OCI-LY1 (cell line): ENCODE measurements at regions not wholly inside any gene's neighbourhood (a gene's known extent, or its start where the extent isn't known, plus 50 kb on each side); places are given as distances from the start of the nearest gene placed in this dataset.

Experiments used
- H2AFZ ChIP-seq: fragments of 200-600 bp; sonication (generic), shearing (Covaris generic); 2 replicates; pipeline ENCODE4 v1.6.0; 2014; ENCODE audit warnings: antibody characterized with exemption, mild to moderate bottlenecking, low read length
- H3F3A ChIP-seq: fragments of 200-600 bp; sonication (generic), shearing (Covaris generic); 2 replicates; pipeline ENCODE4 v1.6.0; 2014; ENCODE audit warnings: mild to moderate bottlenecking, antibody characterized with exemption, low read length, moderate library complexity; ENCODE audit not compliant: insufficient read depth
- H3K27ac ChIP-seq: fragments of 200-600 bp; sonication (generic); 2 replicates; pipeline ENCODE4 v1.5.1; 2014; ENCODE audit warnings: low read length, mixed run types, mild to moderate bottlenecking, low read depth; ENCODE audit not compliant: poor library complexity, severe bottlenecking
- H3K27me3 ChIP-seq: fragments of 200-600 bp; sonication (generic); 2 replicates; pipeline ENCODE4 v1.6.0; 2014; ENCODE audit warnings: antibody characterized with exemption, mild to moderate bottlenecking, low read length, moderate library complexity; ENCODE audit not compliant: insufficient read depth
- H3K36me3 ChIP-seq: fragments of 200-600 bp; sonication (generic); 2 replicates; pipeline ENCODE4 v1.6.1; 2014; ENCODE audit warnings: mild to moderate bottlenecking, antibody characterized with exemption, low read length, moderate library complexity, mixed read lengths; ENCODE audit not compliant: insufficient read depth
- H3K4me1 ChIP-seq: fragments of 200-600 bp; sonication (generic); 2 replicates; pipeline ENCODE4 v1.5.1; 2014; ENCODE audit warnings: mild to moderate bottlenecking, low read length, moderate library complexity; ENCODE audit not compliant: insufficient read depth, severe bottlenecking
- H3K4me2 ChIP-seq: fragments of 200-600 bp; sonication (generic), shearing (Covaris generic); 2 replicates; pipeline ENCODE4 v1.6.1; 2014; ENCODE audit warnings: low read length
- H3K4me3 ChIP-seq: fragments of 200-600 bp; sonication (generic); 2 replicates; pipeline ENCODE4 v1.5.1; 2014; ENCODE audit warnings: low read length, low read depth, mild to moderate bottlenecking, mixed read lengths; ENCODE audit not compliant: poor library complexity, severe bottlenecking
- H3K79me2 ChIP-seq: fragments of 200-600 bp; shearing (Covaris generic); 2 replicates; pipeline ENCODE4 v1.6.1; 2016; ENCODE audit warnings: mixed run types, low read length, mixed read lengths; ENCODE audit not compliant: insufficient read depth
- H3K9ac ChIP-seq: fragments of 200-600 bp; sonication (generic), shearing (Covaris generic); 2 replicates; pipeline ENCODE4 v1.6.1; 2014; ENCODE audit warnings: mild to moderate bottlenecking, low read length, mixed read lengths
- H3K9me2 ChIP-seq: fragments of 200-600 bp; sonication (generic), shearing (Covaris generic); 2 replicates; pipeline ENCODE4 v1.6.1; 2014; ENCODE audit warnings: low read depth, mild to moderate bottlenecking, low read length, mixed read lengths
- H3K9me3 ChIP-seq: fragments of 200-600 bp; shearing (Covaris generic); 2 replicates; pipeline ENCODE4 v1.6.1; 2014; ENCODE audit warnings: low read length, mixed read lengths
- H4K20me1 ChIP-seq: fragments of 200-600 bp; sonication (generic), shearing (Covaris generic); 2 replicates; pipeline ENCODE4 v1.6.0; 2016; ENCODE audit warnings: mild to moderate bottlenecking, low read length; ENCODE audit not compliant: insufficient read depth
- CTCF ChIP-seq: fragments of 200-600 bp; sonication (generic), shearing (Covaris generic); IDR thresholded peaks from 2 replicates; pipeline ENCODE4 v1.5.1; 2017; ENCODE audit warnings: mild to moderate bottlenecking, antibody characterized with exemption, low read length, moderate library complexity, mixed read lengths
- EZH2 ChIP-seq: fragments of 200-600 bp; sonication (generic), shearing (Covaris generic); IDR thresholded peaks from 2 replicates; pipeline ENCODE4 v1.8.0; 2017; ENCODE audit warnings: borderline replicate concordance, mixed run types, mild to moderate bottlenecking, antibody characterized with exemption, low read length, moderate library complexity, mixed read lengths

GRCh38 chrX:20545538-20545937, 278.8 kb upstream of the RPS6KA3 start:
- H3K79me2 ChIP-seq = no peaks in the 10 kb centered on the region
- no peak for TF ChIP-seq CTCF
- no peak for TF ChIP-seq EZH2
- no peak overlapping the region for H3K27ac ChIP-seq
- H3K36me3 ChIP-seq = no peaks in the 10 kb centered on the region
- no peak overlapping the region for H3K9ac ChIP-seq
- H4K20me1 ChIP-seq = no peaks in the 10 kb centered on the region
- H3K9me2 ChIP-seq = no peaks in the 10 kb centered on the region
- no peak overlapping the region for H2AFZ ChIP-seq
- H3K9me3 ChIP-seq = no peaks in the 10 kb centered on the region
- H3F3A ChIP-seq = no peaks in the 10 kb centered on the region
- H3K4me1 ChIP-seq = no peaks in the 10 kb centered on the region
- no peak overlapping the region for H3K4me3 ChIP-seq
- no peak overlapping the region for H3K4me2 ChIP-seq
- H3K27me3 ChIP-seq = no peaks in the 10 kb centered on the region

GRCh38 chrX:20542072-20542471, 275.4 kb upstream of the RPS6KA3 start:
- no peak overlapping the region for H3K4me3 ChIP-seq
- no peak overlapping the region for H3K4me2 ChIP-seq
- H3F3A ChIP-seq = no peaks in the 10 kb centered on the region
- H3K9me2 ChIP-seq = no peaks in the 10 kb centered on the region
- H2AFZ ChIP-seq = no peak overlapping the region
- no peaks in the 10 kb centered on the region for H3K36me3 ChIP-seq
- no peaks in the 10 kb centered on the region for H4K20me1 ChIP-seq
- no peaks in the 10 kb centered on the region for H3K79me2 ChIP-seq
- H3K27ac ChIP-seq = no peak overlapping the region
- no peaks in the 10 kb centered on the region for H3K27me3 ChIP-seq
- no peaks in the 10 kb centered on the region for H3K9me3 ChIP-seq
- TF ChIP-seq EZH2 (no peak), CTCF (no peak)
- H3K9ac ChIP-seq = no peak overlapping the region
- H3K4me1 ChIP-seq = no peaks in the 10 kb centered on the region

GRCh38 chrX:20538974-20539373, 272.3 kb upstream of the RPS6KA3 start:
- Histone ChIP-seq H3K9me2 (no peaks in the 10 kb centered on the region), H3K79me2 (no peaks in the 10 kb centered on the region), H4K20me1 (no peaks in the 10 kb centered on the region), H3F3A (no peaks in the 10 kb centered on the region), H3K9me3 (no peaks in the 10 kb centered on the region), H3K27me3 (no peaks in the 10 kb centered on the region), H2AFZ (no peak overlapping the region), H3K36me3 (no peaks in the 10 kb centered on the region), H3K4me2 (no peak overlapping the region), H3K9ac (no peak overlapping the region), H3K4me3 (no peak overlapping the region), H3K4me1 (no peaks in the 10 kb centered on the region), H3K27ac (no peak overlapping the region)
- TF ChIP-seq EZH2 (no peak), CTCF (no peak)
